Motor neuron (in vitro differentiated cells): ENCODE measurements at regions not wholly inside any gene's neighbourhood (a gene's known extent, or its start where the extent isn't known, plus 50 kb on each side); places are given as distances from the start of the nearest gene placed in this dataset.

Experiments
- ATAC-seq, 8 experiments: fragments of 200-7000 bp; cut with Tn5 transposase; replicated peaks in 6 of 8; 2 replicates each; pipeline ENCODE4 v1.8.0; 2021; ENCODE audit warnings: mild to moderate bottlenecking in 8 of 8, moderate library complexity in 8 of 8
- H3K27ac ChIP-seq, 2 donors: fragments of 250-450 bp; sonication (Bioruptor Pico); 2 replicates each; pipeline ENCODE4 v1.9.0; 2021; ENCODE audit warnings: antibody characterized with exemption in 2 of 2, mild to moderate bottlenecking in 2 of 2, moderate library complexity in 1 of 2
- H3K4me1 ChIP-seq, 2 donors: fragments of 250-450 bp; sonication (Bioruptor Pico); replicated peaks in 1 of 2; 2 replicates each; pipeline ENCODE4 v1.6.1; 2021; ENCODE audit warnings: antibody characterized with exemption in 2 of 2, mild to moderate bottlenecking in 2 of 2, moderate library complexity in 1 of 2
- H3K4me3 ChIP-seq, 5 donors: fragments of 250-450 bp; sonication (Bioruptor Pico); 2 replicates each; pipeline ENCODE4 v1.9.0; 2021; ENCODE audit warnings: antibody characterized with exemption in 5 of 5, mild to moderate bottlenecking in 5 of 5, moderate library complexity in 4 of 5
- WGBS, 10 experiments: fragments of 450-650 bp; shearing (Covaris generic); methylation state at CpG; one replicate each; pipeline ENCODE4 v1.0.0; 2022; 5-methylcytosine and 5-hydroxymethylcytosine counted together
- in situ Hi-C, 9 experiments: fragments of 400-800 bp; cut with MboI; loops; one replicate each; pipeline ENCODE4 v1.15.0; 2021; ENCODE audit warnings: low sequenced_read_pairs in 9 of 9, low pct_unique_long_range_greater_than_20kb in 2 of 9; ENCODE audit not compliant: unreplicated experiment in 9 of 9

DNA sequence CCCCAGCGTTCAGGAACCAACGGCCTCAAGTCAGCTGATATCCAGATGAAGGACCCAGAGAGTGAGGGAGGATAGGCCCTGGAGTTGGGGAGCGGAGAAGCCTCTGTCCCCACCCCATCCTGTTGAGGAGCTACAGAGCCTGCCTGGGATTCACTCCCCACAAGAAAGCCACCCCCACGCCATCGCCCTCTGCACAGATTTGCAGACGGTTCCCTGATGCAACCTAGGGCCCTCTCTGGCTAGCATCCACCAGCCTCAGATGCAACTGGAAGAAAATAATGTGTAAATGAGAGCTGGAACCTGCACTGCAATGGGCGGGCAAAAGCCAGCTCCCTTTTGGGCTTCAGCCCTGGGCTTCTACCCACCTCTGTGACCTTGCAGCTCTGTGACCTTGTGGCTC, 185.6 kb downstream of the BCOR start:
- H3K27ac ChIP-seq, result no peak overlapping the region
- in situ Hi-C loops, result no loop called here
- H3K4me1 ChIP-seq, result peaks cover 22 to 29% of the 10 kb centered on the region in 2 donors
- no peak for ATAC-seq
- 40% methylated on average over 1 of the region's 7 CpGs; no CpG with 5 or more reads in 9 of the 10 experiments for WGBS, 10 experiments
- no peak overlapping the region for H3K4me3 ChIP-seq

DNA sequence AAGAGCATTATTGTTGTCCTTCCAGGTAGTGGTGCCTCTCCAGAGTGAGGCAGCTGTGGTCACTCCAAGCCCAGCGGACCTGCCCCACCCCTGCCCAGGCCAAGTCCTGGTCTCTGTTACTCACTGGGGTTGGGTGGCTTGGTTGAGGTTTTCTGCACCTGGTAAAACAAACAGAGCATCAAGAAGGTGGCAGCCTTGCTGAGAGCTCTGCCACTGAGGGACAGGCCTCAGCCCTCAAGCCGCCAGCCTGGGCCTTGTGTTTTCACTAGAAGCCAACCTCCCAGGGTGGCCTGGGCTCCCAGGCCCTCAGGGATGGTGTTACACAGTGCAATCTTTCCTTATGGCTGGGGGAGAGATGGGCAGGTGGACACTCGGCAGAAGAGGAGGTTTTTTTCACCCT, 182.7 kb downstream of the BCOR start:
- ATAC-seq, result no peak
- H3K27ac ChIP-seq, result no peak overlapping the region
- H3K4me1 ChIP-seq, result peaks cover 15% of the 10 kb centered on the region in 2 donors
- in situ Hi-C loops, result no loop called here
- no peak overlapping the region for H3K4me3 ChIP-seq
- WGBS, 10 experiments, result 57 to 100% (median 80%) methylated on average over 1 to 2 of the region's 3 CpGs; no CpG with 5 or more reads in 7 of the 10 experiments

DNA sequence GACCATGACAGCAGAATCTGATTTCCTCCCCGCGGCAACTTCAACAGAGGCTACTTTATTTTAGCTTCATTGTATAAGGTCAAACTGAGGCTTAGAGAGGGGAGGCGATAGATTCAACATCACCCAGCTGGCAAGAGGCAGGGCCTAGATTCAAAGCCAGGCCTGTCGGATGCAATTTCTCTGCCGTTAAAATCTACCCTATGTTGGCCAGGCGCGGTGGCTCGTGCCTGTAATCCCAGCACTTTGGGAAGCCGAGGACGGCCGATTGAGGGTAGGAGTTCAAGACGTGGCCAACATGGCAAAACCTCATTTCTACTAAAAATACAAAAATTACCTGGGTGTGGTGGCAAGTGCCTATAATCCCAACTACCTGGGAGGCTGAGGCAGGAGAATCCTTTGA, 182.2 kb downstream of the BCOR start:
- peaks cover 11% of the 10 kb centered on the region in 2 donors for H3K4me1 ChIP-seq
- in situ Hi-C loops, result no loop called here
- WGBS, 10 experiments, result 70 to 100% methylated on average over 2 to 8 of the region's 12 CpGs; no CpG with 5 or more reads in 8 of the 10 experiments
- no peak overlapping the region for H3K27ac ChIP-seq
- H3K4me3 ChIP-seq, result no peak overlapping the region
- no peak for ATAC-seq

DNA sequence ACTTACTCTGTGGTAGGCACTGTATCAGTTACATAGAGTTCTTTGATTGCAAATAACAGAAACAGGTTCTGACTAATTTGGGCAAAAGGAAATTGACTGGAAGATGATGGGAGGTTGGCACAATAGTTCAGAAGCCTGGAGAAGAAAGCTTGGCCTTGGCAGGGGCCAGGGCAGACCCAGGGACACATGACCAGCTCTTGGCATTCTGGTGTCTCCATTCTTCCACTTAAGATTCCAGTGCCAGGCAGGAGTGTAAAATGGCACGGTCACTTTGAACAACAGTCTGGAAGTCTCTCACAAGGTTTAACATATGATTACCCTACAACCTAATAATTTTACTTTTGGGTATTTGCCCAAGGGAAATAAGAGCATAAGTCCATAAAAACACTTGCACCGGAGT, 175.9 kb downstream of the BCOR start:
- Histone ChIP-seq H3K27ac (no peak overlapping the region), H3K4me1 (peaks cover 0 to 5% of the 10 kb centered on the region in 2 donors), H3K4me3 (no peak overlapping the region)
- in situ Hi-C loops, result no loop called here
- 67 to 100% (median 100%) methylated on average over 1 of the region's 2 CpGs; no CpG with 5 or more reads in 7 of the 10 experiments for WGBS, 10 experiments
- no peak for ATAC-seq

DNA sequence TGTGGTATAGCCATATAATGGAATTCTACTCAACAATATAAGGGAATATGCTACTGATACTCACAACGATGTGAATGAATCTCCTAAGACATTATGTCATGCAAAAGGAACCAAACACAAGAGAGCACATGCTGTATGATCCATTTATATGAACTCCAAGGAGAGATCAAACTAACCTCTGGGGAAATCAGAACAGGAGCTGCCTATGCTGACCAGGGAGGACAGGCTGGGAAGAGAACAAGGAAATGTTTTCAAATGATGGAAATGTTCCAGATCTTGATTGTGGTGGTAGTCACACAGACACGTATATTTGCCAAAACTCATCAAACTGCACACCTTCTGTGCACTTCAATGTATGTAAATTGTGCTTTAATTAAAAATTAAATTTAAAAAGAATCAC, 175.3 kb downstream of the BCOR start:
- peak in 2 of 8 experiments; percentile 45 to 52 for ATAC-seq
- WGBS, 10 experiments, result 45 to 70% (median 50%) methylated on average over 1 to 2 of the region's 2 CpGs; no CpG with 5 or more reads in 5 of the 10 experiments
- in situ Hi-C loops, result no loop called here
- H3K27ac ChIP-seq, result no peak overlapping the region
- H3K4me3 ChIP-seq, result no peak overlapping the region
- H3K4me1 ChIP-seq, result peaks cover 0 to 5% of the 10 kb centered on the region in 2 donors

DNA sequence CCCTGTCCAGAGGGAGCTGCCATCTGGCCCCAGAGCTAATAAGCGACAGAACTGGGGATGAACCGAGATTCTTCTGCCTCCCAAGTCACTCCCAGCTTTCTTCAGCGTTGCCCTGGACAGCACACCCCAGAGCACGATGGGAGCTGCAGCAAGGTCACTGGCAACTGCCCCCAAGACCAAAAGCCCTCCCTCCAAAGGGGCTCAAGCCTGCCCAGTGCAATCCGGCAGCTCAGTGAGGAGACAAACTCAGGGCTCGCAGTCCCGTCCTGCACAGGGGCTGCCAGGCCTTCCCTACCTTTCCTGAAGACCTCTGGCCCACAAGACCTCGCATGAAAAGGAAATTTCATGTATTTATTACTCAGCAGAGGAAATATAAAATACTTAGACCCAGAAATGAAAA, 174.8 kb downstream of the BCOR start:
- in situ Hi-C loops, result no loop called here
- 40 to 90% (median 67%) methylated on average over 1 to 2 of the region's 8 CpGs; no CpG with 5 or more reads in 7 of the 10 experiments for WGBS, 10 experiments
- Histone ChIP-seq H3K4me3 (no peak overlapping the region), H3K4me1 (peaks cover 0 to 5% of the 10 kb centered on the region in 2 donors), H3K27ac (no peak overlapping the region)
- ATAC-seq, result no peak

DNA sequence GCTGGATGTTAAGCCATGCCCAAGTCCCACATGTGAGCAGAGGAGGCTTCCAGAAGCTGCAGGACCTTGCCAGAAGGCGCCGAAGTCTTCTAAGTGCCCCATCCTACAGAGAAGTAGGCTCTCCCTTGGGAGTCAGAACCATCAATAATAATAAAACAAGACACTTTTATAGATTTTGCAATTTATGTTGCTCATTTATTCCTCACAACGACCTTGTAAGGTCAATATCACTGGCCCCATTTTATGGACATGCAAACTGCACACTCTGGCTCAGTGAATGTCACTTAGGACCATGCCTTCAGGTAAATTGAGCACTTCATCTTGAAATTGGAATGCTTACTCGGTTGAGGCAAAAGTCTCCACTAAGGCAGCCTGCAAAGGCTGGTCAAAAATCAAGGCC, 170.4 kb downstream of the BCOR start:
- Histone ChIP-seq H3K27ac (no peak overlapping the region), H3K4me3 (no peak overlapping the region), H3K4me1 (peaks cover 17 to 24% of the 10 kb centered on the region in 2 donors)
- ATAC-seq, result no peak
- in situ Hi-C loops, result no loop called here
- 20 to 83% (median 65%) methylated on average over 1 to 4 of the region's 4 CpGs; no CpG with 5 or more reads in 6 of the 10 experiments for WGBS, 10 experiments

DNA sequence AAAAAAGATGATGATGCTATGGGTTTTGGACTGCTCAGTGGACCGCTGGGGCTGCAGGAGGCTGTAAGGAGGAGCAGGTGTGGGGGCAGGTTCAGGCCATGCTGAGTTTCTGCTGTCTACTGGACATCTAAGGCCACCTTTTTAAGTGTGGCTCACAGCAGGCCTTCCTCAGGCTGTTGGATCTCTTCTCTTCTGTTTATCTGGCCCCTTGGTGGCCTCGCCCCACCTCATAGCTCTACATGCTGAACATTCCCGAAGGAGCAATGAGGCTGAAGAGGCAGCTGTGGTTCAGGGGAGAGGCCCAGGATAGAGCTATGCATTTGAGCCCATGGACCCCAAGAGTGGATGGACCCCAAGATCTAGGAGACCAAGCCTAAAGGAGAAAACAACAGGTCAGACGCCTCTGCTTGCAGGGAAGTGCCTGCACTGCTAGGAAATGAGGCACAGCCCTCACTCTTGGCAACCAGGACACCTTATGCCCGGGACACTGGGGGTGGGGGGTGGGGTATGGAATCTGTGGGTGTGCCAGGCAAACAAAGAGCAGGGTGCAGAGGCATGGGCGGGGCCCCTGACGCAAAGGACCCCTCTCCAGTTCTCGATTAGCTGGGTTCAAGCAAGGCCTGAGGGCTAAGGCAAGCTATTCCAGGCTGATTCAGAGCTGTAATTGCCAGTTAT, 168.9 kb downstream of the BCOR start:
- Histone ChIP-seq H3K27ac (no peak overlapping the region), H3K4me3 (no peak overlapping the region), H3K4me1 (peaks cover 17 to 19% of the 10 kb centered on the region in 2 donors)
- 40 to 66% methylated on average over 1 to 2 of the region's 8 CpGs; no CpG with 5 or more reads in 8 of the 10 experiments for WGBS, 10 experiments
- in situ Hi-C loops, result no loop called here
- ATAC-seq, result peak in 1 of 8 experiments; percentile 45

DNA sequence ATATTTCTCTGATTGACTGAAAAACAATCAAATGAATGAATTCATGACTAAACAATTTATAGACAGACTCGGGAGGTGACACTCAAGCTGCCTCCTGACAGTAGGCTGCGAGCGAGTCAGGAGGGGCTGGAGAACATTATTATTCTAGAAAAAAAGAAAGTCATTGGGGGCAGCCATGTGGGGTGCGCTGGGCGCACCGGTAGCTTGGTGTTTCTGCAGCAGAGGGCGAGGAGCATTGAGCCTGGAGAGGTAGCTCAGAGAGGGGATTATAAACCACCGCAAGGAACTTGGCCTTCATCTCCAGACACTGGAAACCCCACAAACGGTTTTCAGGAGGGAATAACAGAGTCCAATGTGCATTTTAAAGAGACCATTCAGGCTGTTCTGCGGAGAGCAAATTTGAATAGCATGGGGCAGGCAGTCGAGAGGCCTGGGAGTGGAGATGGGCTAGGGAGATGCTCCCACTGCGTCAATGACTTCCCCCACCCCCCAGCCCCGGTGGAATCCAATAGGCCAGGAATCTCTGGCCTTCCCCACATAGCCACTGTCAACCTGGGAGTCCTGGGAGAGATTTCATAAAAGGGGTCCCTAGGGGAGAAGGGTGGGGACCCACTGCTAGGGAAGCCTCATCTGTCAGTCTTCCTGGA, 168.3 kb downstream of the BCOR start:
- in situ Hi-C loops, result no loop called here
- Histone ChIP-seq H3K4me3 (no peak overlapping the region), H3K4me1 (peaks cover 17 to 19% of the 10 kb centered on the region in 2 donors), H3K27ac (peak overlapping the region in 1 of 2 donors; percentile 45)
- peak in 5 of 8 experiments; percentile 22 to 72 (median 69) for ATAC-seq
- WGBS, 10 experiments, result 25 to 100% (median 68%) methylated on average over 2 to 4 of the region's 13 CpGs; no CpG with 5 or more reads in 6 of the 10 experiments

DNA sequence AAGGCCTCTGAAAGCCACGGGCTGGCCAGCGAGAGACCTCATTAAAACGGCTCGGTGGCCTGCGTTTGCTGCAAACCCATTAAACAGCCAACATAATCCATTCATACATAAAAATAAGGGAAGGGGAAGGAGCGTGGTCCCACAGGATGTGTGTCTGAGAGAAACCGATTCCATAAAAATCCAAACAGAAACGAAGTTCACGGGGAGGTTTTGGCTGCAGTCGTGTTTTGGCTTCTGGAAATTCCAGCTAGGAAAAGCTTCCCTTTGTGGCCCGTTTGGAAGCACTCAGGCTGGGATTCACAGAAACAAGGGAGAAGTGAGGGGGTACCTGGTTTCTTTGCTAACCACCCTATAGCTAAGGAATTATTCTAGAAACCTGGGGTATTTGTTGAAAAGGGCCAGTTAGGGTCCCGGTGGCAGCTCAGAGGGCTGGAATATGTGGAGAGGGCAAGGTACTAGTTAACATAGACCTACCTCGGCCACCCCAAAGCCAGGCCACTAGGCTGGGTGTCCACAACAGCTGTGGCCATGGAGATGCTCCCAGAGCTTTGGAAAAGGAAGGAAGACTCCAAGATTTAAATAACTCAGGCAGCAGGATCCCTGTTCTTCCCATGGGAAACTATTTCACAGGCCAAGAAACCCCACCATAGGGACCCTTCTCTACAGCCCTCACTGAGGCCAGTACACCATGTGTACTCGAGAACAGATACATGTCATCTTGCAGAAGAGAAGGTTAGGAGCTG, 166.8 kb downstream of the BCOR start:
- Histone ChIP-seq H3K4me1 (peaks cover 17 to 19% of the 10 kb centered on the region in 2 donors), H3K4me3 (no peak overlapping the region), H3K27ac (no peak overlapping the region)
- in situ Hi-C loops, result no loop called here
- WGBS, 10 experiments, result 0 to 90% (median 67%) methylated on average over 1 to 11 of the region's 14 CpGs; no CpG with 5 or more reads in 6 of the 10 experiments
- no peak for ATAC-seq

DNA sequence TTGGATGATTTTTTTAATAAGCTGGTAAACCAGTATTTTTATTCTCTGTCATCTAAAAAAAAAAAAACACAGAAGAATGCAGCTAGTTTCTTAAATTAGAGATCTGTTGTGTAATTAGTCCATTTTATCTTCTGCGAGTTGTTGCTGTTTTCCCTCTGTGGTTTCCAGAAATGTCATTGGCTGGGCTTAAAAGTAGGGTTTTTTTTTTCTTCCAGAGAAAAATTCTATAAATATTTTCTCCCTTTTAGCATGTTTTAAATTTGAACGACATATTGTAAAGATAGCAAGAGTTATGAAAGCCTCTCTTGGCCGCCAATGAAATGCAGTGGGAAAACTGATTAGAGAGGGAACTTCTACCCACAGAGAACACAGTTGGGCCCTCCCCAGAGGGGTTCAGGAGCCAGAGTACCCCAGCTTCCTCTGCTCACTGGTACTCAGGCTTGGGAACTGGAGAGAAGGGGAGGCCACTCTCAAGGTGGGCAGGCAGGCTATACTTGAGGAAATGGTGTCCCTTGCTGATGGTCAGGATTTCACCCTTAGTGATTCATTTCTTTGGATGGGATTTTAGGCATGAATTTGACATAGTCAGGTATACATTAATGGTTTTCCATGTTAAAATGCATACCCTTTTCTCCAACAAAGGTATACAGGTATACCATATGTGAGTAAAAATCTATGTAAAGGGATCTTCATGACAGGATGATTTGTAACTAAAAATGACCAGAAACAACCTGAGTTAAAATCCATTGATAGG, 166.1 kb downstream of the BCOR start:
- Histone ChIP-seq H3K27ac (no peak overlapping the region), H3K4me1 (peaks cover 17 to 19% of the 10 kb centered on the region in 2 donors), H3K4me3 (no peak overlapping the region)
- no peak for ATAC-seq
- WGBS, 10 experiments, result 40 to 42% (median 40%) methylated on average over 1 to 3 of the region's 3 CpGs; no CpG with 5 or more reads in 7 of the 10 experiments
- in situ Hi-C loops, result no loop called here

DNA sequence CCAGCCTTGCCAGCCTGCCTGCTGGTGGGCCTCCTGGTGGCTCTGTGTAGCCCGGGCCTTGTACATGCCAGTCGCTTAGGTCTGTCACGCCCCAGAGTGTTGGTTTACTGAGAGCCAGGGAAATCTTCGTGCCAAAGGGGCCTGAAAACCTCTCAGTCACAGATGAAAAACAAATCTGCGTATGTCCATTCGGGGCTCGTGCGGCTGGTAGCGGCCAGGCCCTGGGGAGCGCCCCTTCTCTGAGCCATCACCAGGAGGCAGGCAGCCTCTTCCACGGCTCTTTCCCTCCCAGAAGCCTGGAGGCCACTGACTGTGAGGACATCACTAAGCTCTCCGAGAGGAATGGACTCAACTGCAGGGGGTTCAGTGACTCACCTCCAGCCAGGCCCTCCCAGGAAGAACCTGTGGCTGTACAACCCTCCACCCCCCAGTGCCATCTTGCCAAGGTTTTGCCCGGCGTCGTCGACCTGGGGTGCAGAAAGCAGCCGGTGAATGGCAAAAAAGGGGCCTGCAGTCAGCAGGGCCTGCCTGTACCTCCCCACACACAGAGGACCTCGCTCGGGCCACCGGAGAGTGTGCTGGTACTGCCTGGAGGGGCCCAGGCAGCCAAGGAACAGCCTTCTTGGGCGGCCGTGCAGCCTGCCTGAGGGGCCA, 162.2 kb downstream of the BCOR start:
- in situ Hi-C loops, result no loop called here
- ATAC-seq, result peak in 4 of 8 experiments; percentile 32 to 54 (median 48)
- Histone ChIP-seq H3K4me1 (peaks cover 8 to 11% of the 10 kb centered on the region in 2 donors), H3K4me3 (no peak overlapping the region), H3K27ac (no peak overlapping the region)
- 62 to 75% methylated on average over 6 of the region's 22 CpGs; no CpG with 5 or more reads in 8 of the 10 experiments for WGBS, 10 experiments
